HG02852 (cell line): ENCODE measurements at regions not wholly inside any gene's neighbourhood (a gene's known extent, or its start where the extent isn't known, plus 50 kb on each side); places are given as distances from the start of the nearest gene placed in this dataset.

Source experiments
- ATAC-seq: cut with Tn5 transposase; IDR thresholded peaks from one replicate; pipeline ENCODE4 v1.9.1; 2021; ENCODE audit warnings: mild to moderate bottlenecking, moderate library complexity; ENCODE audit not compliant: unreplicated experiment

GRCh38 chr2:71896385-71897136, 251.1 kb downstream of the CYP26B1 start:
- ATAC-seq: no peak

DNA sequence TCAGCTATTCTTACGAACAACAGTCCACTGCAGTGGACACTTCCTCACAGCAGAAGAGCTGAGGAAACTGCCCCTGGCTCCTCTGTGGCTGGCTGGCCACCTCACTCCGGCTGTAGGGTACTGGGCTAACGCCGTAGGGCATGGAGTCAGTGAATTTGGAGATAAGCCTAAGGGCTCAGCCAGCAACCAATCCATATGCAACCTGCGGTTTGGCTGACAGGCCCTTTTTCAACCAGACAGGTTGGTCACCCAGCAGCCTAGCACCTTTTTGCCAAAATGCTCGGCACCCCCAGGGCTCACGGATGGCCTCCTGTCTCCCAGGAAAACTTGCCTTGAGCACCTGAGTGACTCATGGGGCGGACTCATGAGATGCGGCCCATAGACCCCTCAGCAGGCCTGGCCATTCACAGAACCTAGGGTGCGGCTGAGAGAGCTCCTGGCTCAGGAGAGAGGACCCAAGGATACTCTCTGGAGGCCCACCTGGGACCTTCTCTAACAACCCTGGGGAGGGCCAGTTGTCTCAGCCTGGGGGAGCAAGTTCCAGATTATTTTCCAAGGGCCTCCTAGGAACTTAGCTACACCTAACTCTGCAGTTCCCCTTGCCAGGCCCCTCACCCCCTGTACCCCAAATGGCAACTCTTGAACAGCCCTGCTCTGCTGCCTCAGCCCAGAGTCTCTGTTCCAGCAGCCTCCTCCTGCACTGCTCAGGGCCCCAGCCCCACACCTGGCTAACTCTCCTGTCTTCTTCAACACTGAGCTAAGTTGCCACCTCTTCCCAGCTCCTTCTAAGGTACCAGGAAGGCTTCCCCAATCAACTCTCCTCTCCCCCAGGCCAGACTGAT, 252.1 kb downstream of the CYP26B1 start:
- no peak for ATAC-seq

DNA sequence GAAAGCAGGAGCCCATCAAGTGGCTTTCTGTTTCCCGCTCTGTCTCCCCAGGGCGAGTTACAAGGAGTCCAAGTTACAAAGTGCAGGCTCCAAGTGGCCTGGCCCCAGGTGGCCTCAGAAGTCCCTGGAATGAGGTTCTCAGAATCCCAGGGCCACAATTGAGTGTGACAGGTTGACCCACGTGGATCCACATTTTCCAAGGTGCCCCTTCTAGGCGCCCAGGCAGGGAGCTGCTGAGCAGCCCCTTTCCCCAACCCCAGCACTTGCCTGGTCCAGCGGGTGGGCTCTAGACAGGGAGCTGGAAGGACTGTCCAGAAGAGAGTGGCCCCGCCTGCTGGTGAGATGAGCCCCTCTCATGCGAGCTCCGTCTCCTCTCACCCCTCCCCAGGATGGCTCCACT, 253.4 kb downstream of the CYP26B1 start:
- ATAC-seq: no peak

- no peak for ATAC-seq
These were observed 254.0 kb downstream of the CYP26B1 start for GRCh38 chr2:71893646-71894045.

GRCh38 chr2:71892896-71893295, 254.8 kb downstream of the CYP26B1 start:
- no peak for ATAC-seq

GRCh38 chr2:71892423-71892730, 255.3 kb downstream of the CYP26B1 start:
- no peak for ATAC-seq

DNA sequence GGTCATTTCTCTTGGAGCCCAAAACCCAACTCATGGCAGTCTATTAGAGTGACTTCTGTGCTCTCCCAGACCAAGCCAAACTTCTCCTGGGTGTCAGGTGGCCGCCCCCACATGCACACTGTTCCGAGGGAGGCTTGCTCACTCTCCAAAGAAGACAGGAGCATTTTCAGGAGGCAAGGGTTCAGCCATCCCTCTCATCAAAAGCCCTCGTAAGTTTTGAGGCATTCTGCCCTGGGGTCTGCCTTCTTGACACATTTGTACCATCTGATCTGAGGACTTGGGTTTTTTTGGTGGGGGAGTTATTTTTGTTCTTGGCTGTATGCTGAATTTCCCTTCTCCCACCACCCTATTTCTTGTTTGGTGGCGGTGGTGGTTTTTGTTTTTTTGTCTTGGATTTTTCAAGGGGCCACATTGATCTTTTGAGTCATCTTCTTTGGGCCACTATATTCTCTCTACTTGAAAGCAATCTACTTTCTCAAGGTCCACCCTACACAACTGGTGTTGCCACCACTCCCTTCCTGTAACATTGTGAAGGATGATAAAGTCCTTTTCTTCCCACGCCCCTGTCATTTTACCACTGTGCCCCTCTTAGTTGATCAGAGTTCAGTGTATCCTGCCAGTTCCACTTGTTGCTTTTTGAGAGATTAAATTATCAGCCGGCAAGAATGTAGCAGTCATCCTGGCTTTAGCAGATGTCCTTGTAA, 255.8 kb downstream of the CYP26B1 start:
- ATAC-seq: no peak

DNA sequence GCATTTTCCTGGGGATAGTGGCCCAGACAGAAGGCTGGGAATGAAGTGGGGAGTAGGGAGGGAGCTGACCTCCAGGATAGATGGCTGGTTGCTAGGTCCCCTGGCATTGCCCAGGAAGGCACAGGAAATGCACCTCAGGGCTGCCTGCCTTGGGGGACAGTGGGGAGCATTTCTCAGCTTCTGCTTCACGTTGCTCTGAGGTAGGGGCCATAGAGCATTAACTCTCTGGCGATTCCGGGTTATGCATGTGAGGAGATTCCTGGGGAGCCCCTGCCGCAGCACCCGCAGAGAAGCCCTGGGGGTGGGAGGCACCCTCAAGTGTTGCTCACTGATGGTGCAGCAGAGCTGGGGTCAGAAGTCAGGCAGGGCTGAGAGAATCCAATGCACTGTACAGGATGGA, 256.5 kb downstream of the CYP26B1 start:
- no peak for ATAC-seq

GRCh38 chr2:71889759-71890684, 257.6 kb downstream of the CYP26B1 start:
- ATAC-seq: no peak

DNA sequence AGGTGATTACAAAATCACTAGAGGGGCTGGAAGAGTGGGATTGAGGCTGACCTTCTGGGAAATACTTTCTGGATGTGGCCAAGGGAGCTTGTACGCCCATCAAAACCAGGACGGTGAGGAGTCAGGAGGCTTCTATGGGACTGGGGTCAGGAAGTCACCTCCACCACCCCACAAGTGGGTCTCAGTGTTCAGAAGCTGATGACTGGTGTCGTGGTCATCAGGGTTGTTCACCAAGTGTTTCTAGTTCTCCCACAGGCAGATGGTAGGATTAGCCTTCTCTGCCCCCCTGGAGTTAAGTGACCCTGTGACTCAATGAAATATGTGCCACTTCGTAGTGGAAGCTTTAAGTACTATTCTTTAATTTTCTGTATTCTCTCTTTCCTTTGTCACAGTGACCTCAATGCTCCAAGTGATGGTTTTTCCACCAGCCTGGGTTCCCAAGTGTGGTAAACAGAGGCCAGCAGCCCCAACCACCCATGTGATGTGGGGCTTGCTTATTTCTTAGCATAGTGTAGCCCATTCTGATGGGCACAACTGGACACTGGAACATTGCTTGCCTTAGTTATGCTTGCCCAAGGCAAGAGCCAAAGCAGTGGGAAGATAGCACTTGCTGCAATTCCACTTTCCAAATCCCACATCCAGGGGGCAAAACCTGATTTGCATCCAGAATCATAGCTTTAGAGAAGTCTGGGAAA, 258.8 kb downstream of the CYP26B1 start:
- no peak for ATAC-seq

GRCh38 chr2:71887196-71887595, 260.5 kb downstream of the CYP26B1 start:
- no peak for ATAC-seq

GRCh38 chr2:71886241-71886640, 261.4 kb downstream of the CYP26B1 start:
- ATAC-seq: no peak

DNA sequence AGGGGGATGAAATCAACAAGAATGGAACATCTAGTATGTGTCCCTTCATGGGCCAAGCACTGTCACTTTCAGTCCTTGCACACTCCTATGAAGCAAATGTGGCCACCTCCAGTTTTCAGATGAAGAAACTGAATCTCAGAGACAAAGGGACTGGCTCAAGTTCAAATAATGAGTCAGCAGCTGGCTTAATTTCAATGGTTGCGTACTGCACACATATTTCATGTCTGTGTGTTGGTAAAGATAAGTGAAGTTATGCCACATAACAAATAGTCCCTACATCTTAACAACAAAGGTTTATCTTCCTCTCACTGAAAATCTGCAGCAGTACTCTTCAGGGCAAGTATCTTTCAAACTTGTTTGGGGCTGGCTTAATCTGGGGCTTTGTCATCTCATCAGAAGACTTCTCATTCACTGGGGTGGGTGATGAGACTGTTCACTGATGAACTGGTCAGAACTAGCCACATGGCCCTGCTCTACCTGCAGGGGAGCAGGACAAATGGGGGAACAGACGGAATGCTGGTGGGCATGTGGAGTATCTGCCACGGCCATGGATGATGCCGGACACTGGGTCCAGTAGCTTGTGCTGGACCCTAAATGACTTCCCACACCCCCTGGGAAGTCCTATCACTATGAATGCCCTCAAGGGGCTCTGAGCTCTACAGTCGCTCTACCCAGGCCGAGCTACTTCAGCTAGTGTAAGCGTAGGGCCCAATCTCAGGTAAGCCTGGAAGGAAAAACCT, 263.2 kb downstream of the CYP26B1 start:
- no peak for ATAC-seq

DNA sequence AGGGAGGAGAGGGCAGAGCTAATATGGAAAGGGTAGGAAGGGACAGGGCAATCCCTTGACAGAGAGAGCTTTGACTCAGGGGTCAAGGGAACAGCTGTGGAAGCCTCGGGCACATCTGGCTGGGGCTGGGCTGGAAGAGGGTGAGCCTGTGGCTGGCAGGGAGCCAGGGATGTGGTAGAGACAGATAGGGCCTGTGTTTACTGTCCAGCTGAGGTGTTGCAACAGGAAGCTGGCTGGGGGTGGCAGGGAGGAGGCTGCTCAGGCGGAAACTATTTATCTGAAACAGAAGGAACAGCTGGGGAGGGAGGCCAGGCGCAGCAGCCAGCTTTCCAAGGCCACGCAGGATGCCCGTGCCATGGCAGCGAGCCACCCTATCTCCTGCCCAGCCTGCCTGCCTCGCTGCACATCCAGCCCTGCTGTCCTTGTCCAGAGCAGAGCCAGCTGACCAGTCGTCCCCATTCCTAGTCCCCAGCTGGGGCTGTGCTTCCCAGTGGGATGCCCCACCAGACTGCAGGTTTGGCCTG, 264.7 kb downstream of the CYP26B1 start:
- ATAC-seq: no peak

- ATAC-seq: no peak
These were observed 265.3 kb downstream of the CYP26B1 start for GRCh38 chr2:71882236-71882946.

DNA sequence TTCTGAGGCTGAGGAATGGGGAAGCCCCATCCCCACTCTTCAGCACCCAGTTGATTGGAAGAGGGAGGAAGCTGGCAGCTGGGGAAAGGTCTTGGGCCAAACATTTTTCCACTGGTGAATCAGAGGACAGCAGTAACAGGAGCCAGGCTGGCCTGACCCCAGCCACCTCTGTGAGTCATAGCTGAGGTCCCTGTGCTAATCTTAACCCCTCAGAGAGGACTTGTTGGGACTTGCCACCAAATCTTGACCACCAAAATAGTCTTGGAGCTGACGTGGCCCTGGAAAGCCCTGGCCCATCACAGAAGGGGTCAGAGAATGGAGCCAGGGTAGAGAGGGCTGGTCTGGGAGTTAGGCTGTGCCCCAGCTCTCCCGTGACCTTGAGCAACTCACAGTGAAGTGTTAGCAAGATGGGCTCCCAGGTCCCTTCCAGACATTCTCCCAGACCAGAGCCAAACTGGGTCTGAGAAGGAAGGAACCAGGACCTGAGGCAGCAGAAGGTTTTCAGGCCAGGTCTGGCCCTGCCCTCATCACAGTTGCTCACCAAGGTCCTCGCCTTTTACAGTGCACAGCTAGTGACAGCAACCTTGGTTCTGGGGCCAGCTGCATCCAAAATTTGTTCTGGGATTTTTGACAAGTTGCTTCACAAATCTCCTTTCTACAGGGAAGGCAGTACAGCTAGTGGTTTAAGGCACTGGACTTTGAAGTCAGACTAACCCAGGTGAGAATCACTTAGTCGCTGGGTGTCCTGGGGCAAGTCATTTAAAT, 266.6 kb downstream of the CYP26B1 start:
- no peak for ATAC-seq

DNA sequence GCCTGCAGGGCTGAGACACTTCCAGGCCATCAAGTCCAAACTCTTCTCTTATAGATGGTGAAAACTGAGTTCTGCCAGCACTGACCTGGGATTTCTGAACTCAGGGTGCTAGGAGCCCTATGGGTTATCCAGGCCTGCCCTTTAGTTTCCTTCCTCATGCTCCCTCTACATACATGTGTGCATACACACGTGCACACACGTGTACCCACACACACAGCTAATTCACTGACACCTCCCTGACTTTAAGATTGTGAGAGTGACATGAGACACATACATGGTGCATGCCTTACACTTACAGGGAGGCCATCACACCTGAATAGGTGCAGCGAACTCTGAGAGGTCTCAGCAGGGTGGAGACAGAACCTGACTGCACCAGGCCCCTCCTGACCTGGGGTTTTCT, 267.4 kb downstream of the CYP26B1 start:
- ATAC-seq: no peak
